B cell (primary cell): ENCODE measurements at regions not wholly inside any gene's neighbourhood (a gene's known extent, or its start where the extent isn't known, plus 50 kb on each side); places are given as distances from the start of the nearest gene placed in this dataset.

Experiments used
- EZH2 ChIP-seq: IDR thresholded peaks from 2 replicates; pipeline ENCODE4 v1.6.1; 2012; ENCODE audit warnings: borderline replicate concordance, low read depth, mild to moderate bottlenecking, moderate library complexity, low read length; ENCODE audit not compliant: insufficient read depth, poor library complexity, severe bottlenecking
- TF ChIP-seq, protein P1 (sequence below): fragments of 200-600 bp; IDR thresholded peaks from one replicate; pipeline ENCODE4 v1.8.0; 2022; ENCODE audit warnings: antibody characterized with exemption, mild to moderate bottlenecking

DNA sequence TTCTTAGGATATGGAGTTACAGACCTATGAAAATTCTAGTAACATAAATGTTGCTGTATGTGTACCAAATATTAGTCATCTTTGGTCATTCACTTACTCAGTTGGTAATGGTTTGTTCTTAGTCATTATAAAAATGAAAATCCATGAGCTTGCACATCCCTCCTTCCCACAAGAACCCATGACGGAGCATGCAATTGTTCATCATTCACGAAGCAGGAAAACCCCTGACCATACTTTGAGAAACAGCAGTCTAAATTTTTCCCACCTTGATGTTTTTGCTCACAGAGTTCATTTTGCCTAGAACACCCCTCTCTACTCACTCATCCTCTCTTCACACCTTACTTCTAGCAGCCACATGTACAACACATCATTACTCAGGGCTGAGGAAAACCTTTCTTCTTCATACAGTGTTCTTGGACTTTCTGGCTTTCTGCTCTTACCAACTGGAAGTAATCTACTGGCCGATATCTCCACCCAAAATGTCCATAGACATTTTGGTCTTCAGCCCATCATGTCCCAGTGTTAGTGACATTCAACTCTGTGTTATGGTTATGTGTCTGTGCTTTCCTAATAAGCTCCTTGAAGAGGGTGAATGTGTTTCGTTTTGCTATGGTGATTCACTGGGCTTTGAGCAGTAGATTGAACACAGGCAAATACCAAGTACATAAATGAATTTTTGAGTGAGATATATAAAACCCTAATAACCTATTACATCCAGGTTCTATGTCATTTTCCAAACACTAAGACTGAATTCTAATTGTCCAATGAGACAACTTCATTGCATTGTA lies 189.9 kb downstream of the ZC3H11B start:
- TF ChIP-seq, protein P1, sequence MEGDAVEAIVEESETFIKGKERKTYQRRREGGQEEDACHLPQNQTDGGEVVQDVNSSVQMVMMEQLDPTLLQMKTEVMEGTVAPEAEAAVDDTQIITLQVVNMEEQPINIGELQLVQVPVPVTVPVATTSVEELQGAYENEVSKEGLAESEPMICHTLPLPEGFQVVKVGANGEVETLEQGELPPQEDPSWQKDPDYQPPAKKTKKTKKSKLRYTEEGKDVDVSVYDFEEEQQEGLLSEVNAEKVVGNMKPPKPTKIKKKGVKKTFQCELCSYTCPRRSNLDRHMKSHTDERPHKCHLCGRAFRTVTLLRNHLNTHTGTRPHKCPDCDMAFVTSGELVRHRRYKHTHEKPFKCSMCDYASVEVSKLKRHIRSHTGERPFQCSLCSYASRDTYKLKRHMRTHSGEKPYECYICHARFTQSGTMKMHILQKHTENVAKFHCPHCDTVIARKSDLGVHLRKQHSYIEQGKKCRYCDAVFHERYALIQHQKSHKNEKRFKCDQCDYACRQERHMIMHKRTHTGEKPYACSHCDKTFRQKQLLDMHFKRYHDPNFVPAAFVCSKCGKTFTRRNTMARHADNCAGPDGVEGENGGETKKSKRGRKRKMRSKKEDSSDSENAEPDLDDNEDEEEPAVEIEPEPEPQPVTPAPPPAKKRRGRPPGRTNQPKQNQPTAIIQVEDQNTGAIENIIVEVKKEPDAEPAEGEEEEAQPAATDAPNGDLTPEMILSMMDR, result no peak
- TF ChIP-seq EZH2, result no peak
